ENCODE measurements at regions not wholly inside any gene's neighbourhood (a gene's known extent, or its start where the extent isn't known, plus 50 kb on each side); places are given as distances from the start of the nearest gene placed in this dataset.

GRCh38 chr7:124269774-124270173 is 236.9 kb upstream of the TMEM229A start:
- TF ChIP-seq POLR2AphosphoS5 (IDR thresholded peaks at IDR 0.05) (no peak), POLR2A (IDR thresholded peaks at IDR 0.05) (no peak), EP300 (IDR thresholded peaks at IDR 0.05) (no peak)
- TF ChIP-seq, protein P1, sequence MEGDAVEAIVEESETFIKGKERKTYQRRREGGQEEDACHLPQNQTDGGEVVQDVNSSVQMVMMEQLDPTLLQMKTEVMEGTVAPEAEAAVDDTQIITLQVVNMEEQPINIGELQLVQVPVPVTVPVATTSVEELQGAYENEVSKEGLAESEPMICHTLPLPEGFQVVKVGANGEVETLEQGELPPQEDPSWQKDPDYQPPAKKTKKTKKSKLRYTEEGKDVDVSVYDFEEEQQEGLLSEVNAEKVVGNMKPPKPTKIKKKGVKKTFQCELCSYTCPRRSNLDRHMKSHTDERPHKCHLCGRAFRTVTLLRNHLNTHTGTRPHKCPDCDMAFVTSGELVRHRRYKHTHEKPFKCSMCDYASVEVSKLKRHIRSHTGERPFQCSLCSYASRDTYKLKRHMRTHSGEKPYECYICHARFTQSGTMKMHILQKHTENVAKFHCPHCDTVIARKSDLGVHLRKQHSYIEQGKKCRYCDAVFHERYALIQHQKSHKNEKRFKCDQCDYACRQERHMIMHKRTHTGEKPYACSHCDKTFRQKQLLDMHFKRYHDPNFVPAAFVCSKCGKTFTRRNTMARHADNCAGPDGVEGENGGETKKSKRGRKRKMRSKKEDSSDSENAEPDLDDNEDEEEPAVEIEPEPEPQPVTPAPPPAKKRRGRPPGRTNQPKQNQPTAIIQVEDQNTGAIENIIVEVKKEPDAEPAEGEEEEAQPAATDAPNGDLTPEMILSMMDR (IDR thresholded peaks at IDR 0.05) = no peak
